PC-9 (cell line): ENCODE measurements at regions not wholly inside any gene's neighbourhood (a gene's known extent, or its start where the extent isn't known, plus 50 kb on each side); places are given as distances from the start of the nearest gene placed in this dataset.

Experiments used
- BruUV-seq: library from RNA; stranded (reverse); fragments of 400-500 nt; replicated peaks from 2 replicates; lab custom pipeline; 2021; lab: Mats Ljungman, UMichigan
- CTCF ChIA-PET: fragments of 300-600 bp; sonication (Branson Sonifier 250); formaldehyde crosslinking; loops from one replicate; lab custom pipeline; 2022; ENCODE audit warnings: antibody characterized with exemption; lab: Charles Lee
- POLR2A ChIA-PET: fragments of 300-600 bp; sonication (Branson Sonifier 250); formaldehyde crosslinking; loops from one replicate; lab custom pipeline; 2022; ENCODE audit warnings: antibody characterized with exemption; ENCODE audit not compliant: unreplicated experiment; lab: Charles Lee
- DNase-seq, 2 experiments: peaks; one replicate each; pipeline versions ENCODE4 v3.0.0 to v3.0.0-alpha.2; 2015 to 2022; ENCODE audit warnings: mixed read lengths in 1 of 2
- H2AFZ ChIP-seq: fragments of 200-600 bp; sonication (generic); 2 replicates; pipeline ENCODE4 v1.8.1; 2017; ENCODE audit warnings: antibody characterized with exemption
- H3F3A ChIP-seq: fragments of 200-600 bp; sonication (generic); 2 replicates; pipeline ENCODE4 v1.8.1; 2017; ENCODE audit warnings: antibody characterized with exemption, mild to moderate bottlenecking, low read depth; ENCODE audit not compliant: insufficient read depth
- H3K27ac ChIP-seq: fragments of 200-600 bp; sonication (generic); 2 replicates; pipeline ENCODE4 v1.6.1; 2016; ENCODE audit warnings: mixed run types
- H3K27me3 ChIP-seq: fragments of 200-600 bp; sonication (generic); 2 replicates; pipeline ENCODE4 v1.6.1; 2016; ENCODE audit warnings: low read depth, mixed run types; ENCODE audit not compliant: insufficient read depth
- H3K36me3 ChIP-seq: fragments of 200-600 bp; sonication (generic); 2 replicates; pipeline ENCODE4 v1.6.1; 2016; ENCODE audit warnings: low read depth, mixed run types
- H3K4me1 ChIP-seq: fragments of 200-600 bp; sonication (generic); replicated peaks from 2 replicates; pipeline ENCODE4 v1.6.1; 2016; ENCODE audit warnings: mixed run types; ENCODE audit not compliant: insufficient read depth
- H3K4me2 ChIP-seq: fragments of 200-600 bp; sonication (generic); 2 replicates; pipeline ENCODE4 v1.6.1; 2017; ENCODE audit warnings: mixed run types
- H3K4me3 ChIP-seq: fragments of 200-600 bp; sonication (generic); 2 replicates; pipeline ENCODE4 v1.6.1; 2016; ENCODE audit warnings: mixed run types
- H3K79me2 ChIP-seq: fragments of 200-600 bp; sonication (generic); 2 replicates; pipeline ENCODE4 v1.6.1; 2017; ENCODE audit warnings: low read depth, mixed run types
- H3K9me2 ChIP-seq: fragments of 200-600 bp; sonication (generic); 2 replicates; pipeline ENCODE4 v1.8.1; 2017; ENCODE audit warnings: mild to moderate bottlenecking; ENCODE audit not compliant: insufficient read depth
- H3K9me3 ChIP-seq: fragments of 200-600 bp; sonication (generic); 2 replicates; pipeline ENCODE4 v1.8.1; 2016; ENCODE audit warnings: low read depth; ENCODE audit not compliant: insufficient read depth
- H4K20me1 ChIP-seq: fragments of 200-600 bp; sonication (generic); 2 replicates; pipeline ENCODE4 v1.8.1; 2017; ENCODE audit not compliant: insufficient read depth
- EZH2 ChIP-seq: fragments of 200-600 bp; sonication (generic); IDR thresholded peaks from 2 replicates; pipeline ENCODE4 v1.8.0; 2017; ENCODE audit warnings: antibody characterized with exemption, low read depth
- intact Hi-C: fragments of 100-400 bp; cut with micrococcal nuclease; formaldehyde crosslinking; loops from one replicate; pipeline ENCODE4 v1.10.0; 2022; ENCODE audit not compliant: unreplicated experiment
- TF ChIP-seq, protein P1 (sequence below): fragments of 200-600 bp; sonication (generic); conservative IDR thresholded peaks from 2 replicates; pipeline ENCODE4 v1.6.1; 2017; ENCODE audit warnings: mixed run types, antibody characterized with exemption, mild to moderate bottlenecking, moderate library complexity

DNA sequence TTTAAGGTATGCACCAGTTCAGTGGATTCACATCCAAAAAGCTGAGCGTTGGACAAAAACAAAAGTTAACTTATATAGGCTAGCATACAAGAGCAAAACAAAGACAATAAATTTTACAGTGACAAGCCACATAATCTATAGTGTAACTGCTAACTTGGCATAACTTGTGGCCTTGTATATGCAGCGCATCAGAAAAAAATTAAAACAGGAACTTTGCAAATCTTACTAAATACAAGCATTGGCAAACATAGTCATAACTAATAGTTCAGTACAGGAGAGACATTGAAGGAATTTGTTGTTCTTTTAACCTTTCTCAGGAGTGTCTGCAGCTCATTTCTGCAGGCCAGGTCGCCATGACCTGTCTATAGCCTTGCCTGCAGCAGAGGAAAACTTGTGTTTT, 54.6 kb downstream of the OR10H4 start:
- Histone ChIP-seq H3K9me3 (no peaks in the 10 kb centered on the region), H3K4me2 (no peak overlapping the region), H3K79me2 (no peaks in the 10 kb centered on the region), H3K27ac (no peak overlapping the region), H3K36me3 (no peaks in the 10 kb centered on the region), H3K27me3 (no peaks in the 10 kb centered on the region), H4K20me1 (no peaks in the 10 kb centered on the region), H3F3A (no peaks in the 10 kb centered on the region), H3K4me3 (no peak overlapping the region), H3K9me2 (no peaks in the 10 kb centered on the region), H2AFZ (no peak overlapping the region), H3K4me1 (0 out of 2 replicates have a peak, but pooled peaks cover 3% of the 10 kb centered on the region)
- ChIA-PET POLR2A (no interaction called here), CTCF (no interaction called here)
- TF ChIP-seq, protein P1, sequence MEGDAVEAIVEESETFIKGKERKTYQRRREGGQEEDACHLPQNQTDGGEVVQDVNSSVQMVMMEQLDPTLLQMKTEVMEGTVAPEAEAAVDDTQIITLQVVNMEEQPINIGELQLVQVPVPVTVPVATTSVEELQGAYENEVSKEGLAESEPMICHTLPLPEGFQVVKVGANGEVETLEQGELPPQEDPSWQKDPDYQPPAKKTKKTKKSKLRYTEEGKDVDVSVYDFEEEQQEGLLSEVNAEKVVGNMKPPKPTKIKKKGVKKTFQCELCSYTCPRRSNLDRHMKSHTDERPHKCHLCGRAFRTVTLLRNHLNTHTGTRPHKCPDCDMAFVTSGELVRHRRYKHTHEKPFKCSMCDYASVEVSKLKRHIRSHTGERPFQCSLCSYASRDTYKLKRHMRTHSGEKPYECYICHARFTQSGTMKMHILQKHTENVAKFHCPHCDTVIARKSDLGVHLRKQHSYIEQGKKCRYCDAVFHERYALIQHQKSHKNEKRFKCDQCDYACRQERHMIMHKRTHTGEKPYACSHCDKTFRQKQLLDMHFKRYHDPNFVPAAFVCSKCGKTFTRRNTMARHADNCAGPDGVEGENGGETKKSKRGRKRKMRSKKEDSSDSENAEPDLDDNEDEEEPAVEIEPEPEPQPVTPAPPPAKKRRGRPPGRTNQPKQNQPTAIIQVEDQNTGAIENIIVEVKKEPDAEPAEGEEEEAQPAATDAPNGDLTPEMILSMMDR = no peak
- no peak for TF ChIP-seq EZH2
- no peak for DNase-seq
- intact Hi-C loops = no loop called here
- no TSS peak for BruUV-seq

DNA sequence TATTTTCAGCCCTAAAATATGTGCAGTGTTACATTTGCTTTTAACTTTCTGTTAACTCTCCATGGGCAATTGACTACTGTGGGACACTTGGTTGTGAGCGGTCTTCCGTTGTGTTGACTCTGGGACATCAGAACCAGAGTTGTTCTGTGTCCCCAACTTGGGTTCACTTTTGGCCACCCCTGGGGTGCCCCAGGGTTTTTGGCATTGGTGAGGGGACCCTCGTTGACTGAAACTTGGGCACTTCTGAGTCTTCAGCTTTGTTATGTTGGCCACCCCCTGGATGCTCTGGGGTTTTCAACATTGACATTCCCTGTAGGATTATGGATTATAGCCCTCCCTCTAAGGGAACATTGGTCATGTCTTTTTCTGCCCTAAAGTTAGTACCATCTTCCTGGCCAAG, 57.1 kb downstream of the OR10H4 start:
- no peaks in the 10 kb centered on the region for H3K27me3 ChIP-seq
- H3K4me3 ChIP-seq = no peak overlapping the region
- intact Hi-C loops = no loop called here
- no peaks in the 10 kb centered on the region; the same call in 1 of the 2 replicates for H3F3A ChIP-seq
- no peak overlapping the region for H3K4me2 ChIP-seq
- no peaks in the 10 kb centered on the region for H3K9me2 ChIP-seq
- no peak overlapping the region for H2AFZ ChIP-seq
- ChIA-PET CTCF (no interaction called here), POLR2A (no interaction called here)
- H3K79me2 ChIP-seq = no peaks in the 10 kb centered on the region
- H4K20me1 ChIP-seq = no peaks in the 10 kb centered on the region
- no peak overlapping the region for H3K27ac ChIP-seq
- no peaks in the 10 kb centered on the region for H3K36me3 ChIP-seq
- no peak for DNase-seq
- 0 out of 2 replicates have a peak, but pooled peaks cover 3% of the 10 kb centered on the region for H3K4me1 ChIP-seq
- TF ChIP-seq, protein P1 = no peak
- TF ChIP-seq EZH2 = no peak
- no TSS peak for BruUV-seq
- H3K9me3 ChIP-seq = no peaks in the 10 kb centered on the region

DNA sequence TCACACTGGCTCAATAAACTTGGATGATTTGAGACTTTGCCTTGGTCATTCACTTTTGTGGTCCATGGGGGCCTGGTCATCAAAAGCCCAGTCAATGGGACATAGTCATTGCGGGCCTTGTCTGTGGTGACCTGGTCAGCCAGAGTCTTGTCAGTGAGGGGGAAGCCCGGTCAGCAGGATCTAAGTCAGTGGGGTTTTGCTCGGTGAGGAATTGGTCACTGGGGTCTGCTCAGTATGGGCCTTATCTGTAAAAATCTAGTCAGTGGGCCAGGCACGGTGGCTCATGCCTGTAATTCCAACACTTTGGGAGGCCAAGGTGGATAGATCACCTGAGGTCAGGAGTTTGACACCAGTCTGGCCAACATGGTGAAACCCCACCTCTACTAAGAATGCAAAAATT, 63.7 kb upstream of the TPM4 start:
- TF ChIP-seq EZH2 = no peak
- TF ChIP-seq, protein P1 = no peak
- BruUV-seq = no TSS peak

More for the DNA sequence above, 63.7 kb upstream of the TPM4 start:
- no peak overlapping the region for H3K27ac ChIP-seq
- H3K4me2 ChIP-seq = no peak overlapping the region
- H3K9me3 ChIP-seq = no peaks in the 10 kb centered on the region
- H3K4me3 ChIP-seq = no peak overlapping the region
- intact Hi-C loops = no loop called here
- no peaks in the 10 kb centered on the region for H3K4me1 ChIP-seq
- H2AFZ ChIP-seq = no peak overlapping the region
- no peaks in the 10 kb centered on the region; the same call in 1 of the 2 replicates for H3F3A ChIP-seq
- ChIA-PET POLR2A (no interaction called here), CTCF (no interaction called here)
- no peaks in the 10 kb centered on the region for H3K27me3 ChIP-seq
- H4K20me1 ChIP-seq = no peaks in the 10 kb centered on the region
- H3K36me3 ChIP-seq = no peaks in the 10 kb centered on the region
- H3K79me2 ChIP-seq = no peaks in the 10 kb centered on the region
- no peaks in the 10 kb centered on the region for H3K9me2 ChIP-seq
- DNase-seq = no peak
